ENCODE measurements at regions not wholly inside any gene's neighbourhood (a gene's known extent, or its start where the extent isn't known, plus 50 kb on each side); places are given as distances from the start of the nearest gene placed in this dataset.

DNA sequence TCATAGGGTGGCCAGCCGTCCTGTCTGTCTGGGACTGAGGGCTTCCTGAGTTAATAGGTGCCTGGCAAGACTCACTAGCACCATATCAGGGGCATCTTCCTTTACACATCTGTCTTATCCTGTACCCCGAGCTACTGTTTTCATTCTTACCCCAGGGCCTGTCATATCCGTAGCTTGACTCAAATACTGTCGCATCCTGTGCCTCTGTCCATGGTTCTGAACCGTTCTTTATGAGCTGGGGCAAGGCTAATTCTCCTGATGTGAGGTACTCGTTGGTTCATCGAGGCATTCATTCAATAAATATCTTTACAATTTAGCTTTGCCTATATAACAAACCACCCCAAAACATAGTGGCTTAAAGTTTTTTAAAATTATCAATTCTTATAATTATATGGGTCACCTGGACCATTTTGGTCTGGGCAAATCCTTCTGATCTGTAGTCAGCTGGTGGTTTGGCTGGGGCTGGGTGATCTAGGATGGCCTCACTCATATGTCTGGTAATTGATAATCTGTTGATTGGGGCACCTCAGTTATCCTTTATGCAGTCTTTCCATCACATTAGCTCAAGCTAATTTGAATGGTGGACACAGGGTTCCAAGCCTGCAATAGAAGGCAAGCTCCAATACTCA is 121.2 kb downstream of the TLE3 start:
- no peak overlapping the region for H3K4me3 ChIP-seq (ENCODE audit: low read length)
- H3K27me3 ChIP-seq (ENCODE audit: insufficient read depth, low read length) = peaks cover 4% of the 10 kb centered on the region
- H2AFZ ChIP-seq (ENCODE audit: low read depth, low read length) = no peak overlapping the region
- H3K36me3 ChIP-seq (ENCODE audit: insufficient read depth, low read length) = no peaks in the 10 kb centered on the region
- no peaks in the 10 kb centered on the region for H3K9me3 ChIP-seq (ENCODE audit: low read length)
- no peaks in the 10 kb centered on the region for H3K4me1 ChIP-seq (ENCODE audit: insufficient read depth, low read length)

DNA sequence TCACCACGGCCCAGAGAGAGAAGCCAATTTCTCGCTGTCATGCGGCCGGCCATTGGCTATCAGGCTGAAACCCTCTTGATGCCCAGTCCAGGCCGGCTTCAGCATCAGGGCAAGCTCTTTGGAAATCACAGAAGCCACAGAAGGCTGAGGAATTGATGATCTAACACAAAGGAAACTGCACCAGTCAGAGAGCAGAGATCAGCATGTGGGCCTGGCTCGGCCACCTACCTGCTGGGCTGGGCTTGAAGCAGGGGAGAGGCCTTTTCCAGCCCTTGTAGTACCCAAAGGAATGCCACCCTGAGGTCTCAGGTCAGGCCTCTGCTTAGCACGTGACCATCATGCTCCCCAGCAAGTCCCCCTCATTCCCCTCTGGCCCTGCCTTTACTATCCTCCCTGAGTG is 119.1 kb downstream of the TLE3 start:
- H3K4me3 ChIP-seq (ENCODE audit: low read length) = no peak overlapping the region
- H3K9me3 ChIP-seq (ENCODE audit: low read length) = no peaks in the 10 kb centered on the region
- H3K4me1 ChIP-seq (ENCODE audit: insufficient read depth, low read length) = no peaks in the 10 kb centered on the region
- no peak overlapping the region for H2AFZ ChIP-seq (ENCODE audit: low read depth, low read length)
- peaks cover 9% of the 10 kb centered on the region for H3K27me3 ChIP-seq (ENCODE audit: insufficient read depth, low read length)
- H3K36me3 ChIP-seq (ENCODE audit: insufficient read depth, low read length) = no peaks in the 10 kb centered on the region

GRCh38 chr15:69979262-69979661 is 118.5 kb downstream of the TLE3 start:
- Histone ChIP-seq H3K4me1 (ENCODE audit: insufficient read depth, low read length) (no peaks in the 10 kb centered on the region), H3K4me3 (ENCODE audit: low read length) (no peak overlapping the region), H3K36me3 (ENCODE audit: insufficient read depth, low read length) (no peaks in the 10 kb centered on the region), H3K9me3 (ENCODE audit: low read length) (no peaks in the 10 kb centered on the region), H3K27me3 (ENCODE audit: insufficient read depth, low read length) (peaks cover 9% of the 10 kb centered on the region), H2AFZ (ENCODE audit: low read depth, low read length) (no peak overlapping the region)

GRCh38 chr15:69979783-69980182 is 117.9 kb downstream of the TLE3 start:
- Histone ChIP-seq H3K36me3 (ENCODE audit: insufficient read depth, low read length) (no peaks in the 10 kb centered on the region), H3K27me3 (ENCODE audit: insufficient read depth, low read length) (peaks cover 9% of the 10 kb centered on the region), H3K4me1 (ENCODE audit: insufficient read depth, low read length) (no peaks in the 10 kb centered on the region), H2AFZ (ENCODE audit: low read depth, low read length) (no peak overlapping the region), H3K9me3 (ENCODE audit: low read length) (no peaks in the 10 kb centered on the region), H3K4me3 (ENCODE audit: low read length) (no peak overlapping the region)

- H3K36me3 ChIP-seq (ENCODE audit: insufficient read depth, low read length) = no peaks in the 10 kb centered on the region
- no peaks in the 10 kb centered on the region for H3K4me1 ChIP-seq (ENCODE audit: insufficient read depth, low read length)
- H3K4me3 ChIP-seq (ENCODE audit: low read length) = no peak overlapping the region
- H3K27me3 ChIP-seq (ENCODE audit: insufficient read depth, low read length) = peaks cover 7% of the 10 kb centered on the region
- H3K9me3 ChIP-seq (ENCODE audit: low read length) = no peaks in the 10 kb centered on the region
- no peak overlapping the region for H2AFZ ChIP-seq (ENCODE audit: low read depth, low read length)
These were observed 117.2 kb downstream of the TLE3 start for GRCh38 chr15:69980341-69981059.

DNA sequence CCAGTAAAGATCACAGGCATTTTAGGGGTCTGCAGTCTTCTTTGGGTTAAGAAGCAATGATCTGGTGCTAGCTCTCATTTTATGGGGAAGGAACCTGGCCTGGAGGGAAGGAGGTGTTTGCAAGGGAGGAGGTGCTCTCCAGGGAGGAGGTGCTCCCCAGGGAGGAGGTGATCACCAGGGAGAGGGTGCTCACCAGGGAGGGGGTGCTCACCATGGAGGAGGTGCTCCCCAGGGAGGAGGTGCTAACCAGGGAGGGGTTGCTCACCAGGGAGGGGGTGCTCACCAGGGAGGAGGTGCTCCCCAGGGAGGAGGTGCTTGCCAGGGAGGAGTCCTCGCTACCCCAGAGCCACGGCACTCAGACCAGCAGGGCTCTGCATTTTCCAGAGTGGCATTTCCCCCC is 115.7 kb downstream of the TLE3 start:
- H3K9me3 ChIP-seq (ENCODE audit: low read length) = no peaks in the 10 kb centered on the region
- no peaks in the 10 kb centered on the region for H3K36me3 ChIP-seq (ENCODE audit: insufficient read depth, low read length)
- H3K27me3 ChIP-seq (ENCODE audit: insufficient read depth, low read length) = peaks cover 10% of the 10 kb centered on the region
- peaks cover 4% of the 10 kb centered on the region for H3K4me1 ChIP-seq (ENCODE audit: insufficient read depth, low read length)
- H3K4me3 ChIP-seq (ENCODE audit: low read length) = no peak overlapping the region
- no peak overlapping the region for H2AFZ ChIP-seq (ENCODE audit: low read depth, low read length)

DNA sequence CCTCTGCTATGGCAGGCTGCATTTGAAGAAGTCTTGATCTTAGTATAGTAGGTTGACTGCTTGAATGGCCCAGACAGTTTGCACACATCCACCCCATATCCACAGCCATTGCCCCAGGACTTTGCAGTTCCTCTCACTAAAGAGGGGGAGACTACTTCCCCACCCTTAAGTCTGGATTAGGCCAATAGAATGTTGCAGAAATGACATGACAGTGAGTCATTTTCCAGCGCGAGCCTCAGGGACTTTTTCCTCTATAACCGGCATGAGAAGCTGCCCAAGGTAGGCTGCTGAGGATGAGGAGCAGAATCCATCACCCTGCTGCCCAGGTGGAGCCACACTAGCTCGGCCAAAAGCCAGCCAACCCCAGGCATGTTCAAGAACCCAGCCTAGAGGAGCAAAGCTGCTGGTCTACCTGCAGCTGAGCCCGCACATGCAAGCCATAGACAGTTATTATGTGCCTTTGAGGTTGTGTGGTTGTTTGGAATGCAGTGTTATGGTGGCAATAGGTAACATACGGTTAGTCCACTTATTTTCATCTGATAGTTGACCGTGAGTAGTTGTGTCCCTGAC is 113.9 kb downstream of the TLE3 start:
- Histone ChIP-seq H3K9me3 (ENCODE audit: low read length) (no peaks in the 10 kb centered on the region), H3K36me3 (ENCODE audit: insufficient read depth, low read length) (no peaks in the 10 kb centered on the region), H2AFZ (ENCODE audit: low read depth, low read length) (no peak overlapping the region), H3K27me3 (ENCODE audit: insufficient read depth, low read length) (peaks cover 10% of the 10 kb centered on the region), H3K4me3 (ENCODE audit: low read length) (no peak overlapping the region), H3K4me1 (ENCODE audit: insufficient read depth, low read length) (peaks cover 4% of the 10 kb centered on the region)

GRCh38 chr15:69987492-69988489 is 109.9 kb downstream of the TLE3 start:
- H3K4me1 ChIP-seq (ENCODE audit: insufficient read depth, low read length) = peaks cover 4% of the 10 kb centered on the region
- peaks cover 18% of the 10 kb centered on the region for H3K27me3 ChIP-seq (ENCODE audit: insufficient read depth, low read length)
- no peak overlapping the region for H3K4me3 ChIP-seq (ENCODE audit: low read length)
- H3K36me3 ChIP-seq (ENCODE audit: insufficient read depth, low read length) = no peaks in the 10 kb centered on the region
- no peaks in the 10 kb centered on the region for H3K9me3 ChIP-seq (ENCODE audit: low read length)
- no peak overlapping the region for H2AFZ ChIP-seq (ENCODE audit: low read depth, low read length)

DNA sequence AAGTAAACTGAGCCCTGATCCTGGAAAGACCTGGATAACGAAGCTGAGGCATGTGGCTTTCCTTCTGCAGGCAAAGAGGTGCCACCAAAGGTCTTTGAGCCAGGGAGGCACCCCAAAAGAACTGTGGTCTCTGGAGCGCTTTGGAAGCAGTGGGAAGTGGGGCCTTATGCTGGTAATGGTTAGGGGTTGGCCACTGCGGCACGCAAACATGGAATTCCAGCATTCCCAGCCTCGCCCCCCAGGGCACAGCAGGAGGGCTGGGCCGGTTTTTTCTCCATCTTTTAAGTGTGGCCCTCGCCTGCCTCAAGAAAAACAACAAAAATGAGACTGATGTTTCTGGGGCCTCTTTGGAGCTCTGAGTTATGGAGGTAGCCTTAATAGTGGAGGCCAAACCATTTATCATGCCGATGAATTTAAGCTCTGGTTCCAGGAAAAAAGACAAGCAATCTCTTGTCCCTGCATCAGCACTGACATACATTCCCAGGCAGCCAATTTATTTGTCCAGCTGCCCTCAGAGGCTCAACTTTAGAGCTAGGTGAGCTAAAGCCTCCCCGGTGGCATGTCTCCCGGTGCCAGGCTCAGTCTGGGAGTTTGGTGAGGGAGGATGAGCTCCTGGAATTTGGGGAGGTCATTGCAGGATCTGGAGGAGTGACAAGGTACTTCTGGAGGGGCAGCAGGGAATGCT is 109.0 kb downstream of the TLE3 start:
- Histone ChIP-seq H3K4me3 (ENCODE audit: low read length) (no peak overlapping the region), H3K36me3 (ENCODE audit: insufficient read depth, low read length) (no peaks in the 10 kb centered on the region), H2AFZ (ENCODE audit: low read depth, low read length) (no peak overlapping the region), H3K9me3 (ENCODE audit: low read length) (no peaks in the 10 kb centered on the region), H3K4me1 (ENCODE audit: insufficient read depth, low read length) (peaks cover 4% of the 10 kb centered on the region), H3K27me3 (ENCODE audit: insufficient read depth, low read length) (peaks cover 14% of the 10 kb centered on the region)

DNA sequence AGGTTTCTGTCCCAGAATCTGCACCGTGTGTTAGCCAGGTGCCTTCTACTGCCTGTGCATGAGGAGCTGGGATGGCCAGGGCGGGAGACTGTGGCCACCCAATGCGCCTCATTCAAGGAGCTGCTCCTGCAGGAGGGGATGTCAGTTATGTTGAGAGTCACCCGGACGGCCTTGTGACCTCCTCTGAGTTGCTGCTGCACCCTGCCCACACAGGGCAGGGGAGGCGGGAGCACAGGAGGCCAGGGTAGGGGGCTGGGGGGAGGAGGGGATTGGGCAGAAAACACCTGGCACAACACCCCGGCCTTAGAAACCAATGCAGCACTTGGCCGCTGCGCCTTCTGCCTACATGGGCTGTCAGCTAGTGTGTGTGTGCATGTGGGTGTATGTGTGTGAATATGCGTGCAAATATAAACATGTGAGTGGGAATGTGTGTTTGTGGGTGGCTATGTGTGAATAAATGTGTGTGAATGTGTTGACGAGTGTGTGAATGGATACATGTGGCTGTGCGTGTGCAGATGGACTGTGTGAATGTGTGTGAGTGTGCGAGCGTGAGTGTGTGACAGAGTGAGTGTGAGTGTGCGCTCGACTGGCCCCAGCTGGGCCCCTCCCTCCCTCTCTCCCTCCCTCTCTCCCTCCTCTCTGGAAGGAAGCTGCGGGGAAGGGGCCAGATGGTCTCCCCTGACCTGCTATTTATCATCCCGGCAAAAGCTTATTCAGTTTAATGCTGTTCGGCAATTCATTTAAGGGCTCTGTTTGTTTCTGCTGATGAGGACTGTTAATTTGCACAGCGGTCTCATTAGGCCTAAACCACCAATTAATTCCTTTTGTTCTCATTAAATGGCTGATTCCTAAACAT is 106.9 kb downstream of the TLE3 start:
- H3K36me3 ChIP-seq (ENCODE audit: insufficient read depth, low read length) = no peaks in the 10 kb centered on the region
- no peak overlapping the region for H3K4me3 ChIP-seq (ENCODE audit: low read length)
- H3K9me3 ChIP-seq (ENCODE audit: low read length) = no peaks in the 10 kb centered on the region
- no peak overlapping the region for H2AFZ ChIP-seq (ENCODE audit: low read depth, low read length)
- peaks cover 4% of the 10 kb centered on the region for H3K4me1 ChIP-seq (ENCODE audit: insufficient read depth, low read length)
- H3K27me3 ChIP-seq (ENCODE audit: insufficient read depth, low read length) = peaks cover 14% of the 10 kb centered on the region

- Histone ChIP-seq H3K4me1 (ENCODE audit: insufficient read depth, low read length) (peaks cover under 1% of the 10 kb centered on the region), H3K36me3 (ENCODE audit: insufficient read depth, low read length) (no peaks in the 10 kb centered on the region), H3K27me3 (ENCODE audit: insufficient read depth, low read length) (peaks cover 10% of the 10 kb centered on the region), H3K4me3 (ENCODE audit: low read length) (no peak overlapping the region), H3K9me3 (ENCODE audit: low read length) (no peaks in the 10 kb centered on the region), H2AFZ (ENCODE audit: low read depth, low read length) (no peak overlapping the region)
These were observed 106.2 kb downstream of the TLE3 start for GRCh38 chr15:69991551-69991980.

GRCh38 chr15:69992348-69992747 is 105.4 kb downstream of the TLE3 start:
- Histone ChIP-seq H3K27me3 (ENCODE audit: insufficient read depth, low read length) (peaks cover 10% of the 10 kb centered on the region), H3K36me3 (ENCODE audit: insufficient read depth, low read length) (no peaks in the 10 kb centered on the region), H3K4me1 (ENCODE audit: insufficient read depth, low read length) (no peaks in the 10 kb centered on the region), H3K4me3 (ENCODE audit: low read length) (no peak overlapping the region), H3K9me3 (ENCODE audit: low read length) (no peaks in the 10 kb centered on the region), H2AFZ (ENCODE audit: low read depth, low read length) (no peak overlapping the region)

Measured in neuron (in vitro differentiated cells).